ENCODE measurements at regions not wholly inside any gene's neighbourhood (a gene's known extent, or its start where the extent isn't known, plus 50 kb on each side); places are given as distances from the start of the nearest gene placed in this dataset.
"Not testable (repeated sequence)": the region's sequence is repeated elsewhere in the genome, so short reads cannot be mapped to it uniquely, and the experiment has no call there.

- DNase-seq (ENCODE audit: low spot score): peak; percentile 51
Measured at GRCh38 chr3:159732172-159733111, 256.2 kb upstream of the IL12A start.

DNA sequence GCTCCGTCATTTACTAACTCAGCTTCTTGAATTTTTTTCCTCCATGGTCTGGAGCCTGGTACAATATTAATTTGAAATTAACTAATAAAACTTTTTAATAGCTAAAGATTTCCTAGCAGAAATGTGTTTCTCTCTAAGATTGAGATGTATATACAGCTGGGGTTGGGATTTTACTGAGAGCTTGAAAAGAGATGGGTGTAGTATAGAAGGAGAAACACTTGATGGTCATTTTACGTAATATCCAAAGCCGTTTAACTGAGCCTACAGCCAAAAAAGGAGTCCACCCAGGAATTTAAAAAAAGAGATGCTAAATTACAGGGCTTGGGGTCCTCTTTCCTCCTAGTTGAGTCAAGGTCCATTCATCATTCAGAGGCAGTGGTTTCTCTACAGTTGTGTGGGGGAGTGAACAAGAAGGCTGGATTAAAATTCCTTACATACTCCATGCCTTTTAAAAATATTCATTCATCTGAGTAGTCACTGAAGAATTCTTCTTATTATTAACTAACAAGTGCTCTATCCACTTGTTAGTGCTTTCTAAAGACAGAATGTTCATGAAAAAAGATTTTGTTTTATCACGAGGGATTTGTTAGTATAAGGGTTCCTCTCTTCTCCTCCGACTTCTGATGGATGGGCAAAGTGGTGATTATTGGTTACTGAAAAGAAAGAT lies 255.3 kb upstream of the IL12A start:
- no peak for DNase-seq (ENCODE audit: low spot score)

- no peak for DNase-seq (ENCODE audit: low spot score)
Measured at GRCh38 chr3:159734681-159735080, 254.0 kb upstream of the IL12A start.

DNA sequence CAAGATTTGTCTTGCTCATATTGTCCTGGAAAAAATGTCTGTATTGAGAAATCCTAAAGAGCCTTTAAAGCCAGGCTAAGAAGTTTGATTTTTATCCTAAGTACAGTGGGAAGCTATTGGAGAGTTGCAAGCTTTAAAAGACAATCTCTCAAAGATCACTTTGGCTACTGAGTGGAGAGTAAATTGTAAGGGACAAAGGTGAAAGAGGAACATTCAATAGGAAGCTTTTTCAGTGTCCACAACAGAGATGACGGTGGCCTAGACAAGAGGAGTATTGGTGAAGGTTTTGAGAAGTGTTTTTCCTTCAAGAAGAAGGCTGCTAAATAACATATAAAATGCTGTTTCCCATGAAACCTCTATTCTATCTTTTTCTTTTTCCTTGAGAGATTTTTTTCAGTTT lies 249.5 kb upstream of the IL12A start:
- no peak for DNase-seq (ENCODE audit: low spot score)

DNA sequence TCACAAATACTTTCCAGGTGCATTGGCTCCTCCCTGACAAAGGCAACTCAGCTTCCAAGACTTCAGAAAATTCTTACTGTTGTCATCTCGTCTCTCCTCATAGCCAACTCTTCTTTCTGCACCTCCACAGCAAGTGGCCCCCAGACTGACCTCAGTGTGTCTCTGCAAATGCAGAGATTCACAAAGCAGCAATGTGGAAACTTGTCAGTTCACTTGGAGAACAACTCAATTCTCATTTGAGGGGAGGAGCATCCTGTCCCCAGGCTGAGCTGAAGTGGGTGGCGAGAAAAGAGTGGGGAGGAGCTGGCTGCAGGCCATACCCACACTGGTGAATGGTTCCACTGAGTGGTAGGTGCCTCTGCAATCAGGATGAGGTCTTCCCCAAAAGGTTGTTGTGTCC lies 248.7 kb upstream of the IL12A start:
- DNase-seq (ENCODE audit: low spot score): no peak

GRCh38 chr3:159741281-159741680 lies 247.4 kb upstream of the IL12A start:
- no peak for DNase-seq (ENCODE audit: low spot score)

- DNase-seq (ENCODE audit: low spot score): no peak
Measured at GRCh38 chr3:159748425-159748824, 240.2 kb upstream of the IL12A start.

- DNase-seq (ENCODE audit: low spot score): no peak
Measured at GRCh38 chr3:159749406-159749805, 239.2 kb upstream of the IL12A start.

- DNase-seq (ENCODE audit: low spot score): no peak
Measured at GRCh38 chr3:159751146-159751545, 237.5 kb upstream of the IL12A start.

DNA sequence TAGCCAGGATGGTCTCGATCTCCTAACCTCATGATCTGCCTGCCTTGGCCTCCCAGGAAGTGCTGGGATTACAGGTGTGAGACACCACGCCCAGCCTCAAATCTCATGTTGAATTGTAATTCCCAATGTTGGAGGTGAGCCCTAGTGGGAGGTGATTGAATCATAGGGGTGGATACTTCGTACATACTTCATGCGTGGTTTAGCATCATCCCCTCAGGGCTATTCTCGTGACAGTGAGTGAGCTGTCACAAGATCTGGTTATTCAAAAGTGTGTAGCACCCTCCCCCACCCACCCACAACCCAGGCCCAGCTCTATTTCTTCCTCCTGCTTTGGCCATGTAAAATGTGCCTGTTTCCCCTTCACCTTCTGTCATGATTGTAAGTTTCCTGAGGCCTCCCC lies 236.9 kb upstream of the IL12A start:
- no peak for DNase-seq (ENCODE audit: low spot score)

- DNase-seq (ENCODE audit: low spot score): not testable (repeated sequence)
Measured at GRCh38 chr3:159756279-159757207, 232.1 kb upstream of the IL12A start.

GRCh38 chr3:159757341-159758060 lies 231.1 kb upstream of the IL12A start:
- no peak for DNase-seq (ENCODE audit: low spot score)

DNA sequence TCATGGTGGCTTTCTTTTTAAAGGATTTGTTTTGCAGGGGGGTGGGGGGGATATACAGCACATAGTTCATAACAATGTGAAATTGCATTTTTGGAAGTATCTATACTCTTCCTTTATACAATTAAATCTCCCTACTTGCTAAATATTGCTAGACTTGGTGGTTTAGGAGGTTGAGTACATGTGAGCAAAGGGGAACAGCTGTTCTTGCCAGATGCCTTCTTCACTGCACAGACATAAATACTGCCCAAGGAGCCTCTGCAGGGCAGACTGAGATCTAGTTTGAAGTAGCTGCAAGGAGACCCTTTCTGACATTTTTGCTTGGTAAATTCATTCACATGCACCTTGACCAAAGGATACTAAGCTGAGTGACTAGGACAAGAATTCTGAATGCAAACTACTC lies 228.6 kb upstream of the IL12A start:
- no peak for DNase-seq (ENCODE audit: low spot score)

GRCh38 chr3:159761369-159761768 lies 227.3 kb upstream of the IL12A start:
- DNase-seq (ENCODE audit: low spot score): no peak

DNA sequence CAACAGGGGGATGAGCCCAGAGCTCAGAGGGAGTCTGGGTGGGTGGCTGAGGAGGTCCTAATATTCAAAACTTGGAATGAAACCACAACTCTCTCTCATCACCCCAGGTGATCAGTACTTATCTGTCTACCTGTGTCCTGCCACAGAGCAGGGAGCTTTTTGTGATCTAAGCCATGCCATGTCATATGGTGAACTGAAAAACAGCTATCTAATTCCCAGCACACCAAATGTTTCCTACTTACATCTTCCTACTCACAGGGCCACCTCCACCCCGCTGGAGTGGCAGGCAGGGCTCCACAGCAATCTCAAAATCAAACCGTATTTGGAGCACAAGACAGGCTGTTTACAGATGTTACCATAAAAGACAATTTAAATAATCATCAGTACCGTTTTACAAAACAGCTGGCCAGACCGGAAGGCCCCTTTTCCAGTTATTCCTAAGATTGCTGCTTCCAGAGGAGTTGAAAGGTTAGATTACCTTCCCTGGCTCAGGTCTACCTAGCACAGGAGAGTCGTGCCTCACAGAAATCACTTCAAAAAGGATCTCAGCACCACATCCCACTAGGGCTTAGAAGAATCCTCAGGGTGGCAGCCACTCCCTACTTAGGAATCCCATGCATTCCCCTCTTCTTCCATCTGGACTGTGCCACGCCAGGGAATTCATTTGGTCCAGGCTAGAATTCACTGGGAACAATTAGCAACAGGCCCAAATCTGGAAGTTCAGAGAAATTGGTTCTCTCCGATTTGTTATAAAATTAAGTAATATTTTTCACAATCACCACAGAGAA lies 226.6 kb upstream of the IL12A start:
- no peak for DNase-seq (ENCODE audit: low spot score)

DNA sequence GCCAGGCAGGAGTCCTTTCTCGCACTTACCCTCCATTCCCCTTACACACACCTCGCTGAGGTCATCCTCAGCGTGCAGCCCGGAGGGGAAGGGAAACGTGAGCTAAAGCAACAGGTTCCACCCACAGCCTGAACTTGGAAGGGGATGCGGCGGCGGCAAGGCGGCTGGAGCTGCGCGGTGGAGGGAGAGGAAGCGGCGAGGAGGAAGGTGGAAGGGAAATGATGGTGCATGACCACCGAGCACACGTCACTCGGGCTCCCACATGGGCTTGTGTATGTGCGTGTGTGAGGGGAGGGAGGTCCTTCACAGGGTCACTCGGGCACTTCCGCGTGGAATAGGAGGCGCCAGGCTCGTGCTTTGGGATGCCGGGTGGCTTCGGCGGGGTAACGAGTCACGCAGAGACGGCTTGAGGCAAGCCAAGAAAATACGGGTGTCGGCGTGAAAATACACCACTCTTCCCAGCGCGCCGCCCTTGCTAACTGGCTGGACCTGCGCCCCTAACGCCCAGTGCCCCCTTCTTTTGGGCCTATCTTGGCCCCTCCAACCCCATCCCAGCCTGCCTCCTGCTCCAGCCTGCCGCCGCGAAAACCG lies 225.5 kb upstream of the IL12A start:
- DNase-seq (ENCODE audit: low spot score): peak; percentile 67

DNA sequence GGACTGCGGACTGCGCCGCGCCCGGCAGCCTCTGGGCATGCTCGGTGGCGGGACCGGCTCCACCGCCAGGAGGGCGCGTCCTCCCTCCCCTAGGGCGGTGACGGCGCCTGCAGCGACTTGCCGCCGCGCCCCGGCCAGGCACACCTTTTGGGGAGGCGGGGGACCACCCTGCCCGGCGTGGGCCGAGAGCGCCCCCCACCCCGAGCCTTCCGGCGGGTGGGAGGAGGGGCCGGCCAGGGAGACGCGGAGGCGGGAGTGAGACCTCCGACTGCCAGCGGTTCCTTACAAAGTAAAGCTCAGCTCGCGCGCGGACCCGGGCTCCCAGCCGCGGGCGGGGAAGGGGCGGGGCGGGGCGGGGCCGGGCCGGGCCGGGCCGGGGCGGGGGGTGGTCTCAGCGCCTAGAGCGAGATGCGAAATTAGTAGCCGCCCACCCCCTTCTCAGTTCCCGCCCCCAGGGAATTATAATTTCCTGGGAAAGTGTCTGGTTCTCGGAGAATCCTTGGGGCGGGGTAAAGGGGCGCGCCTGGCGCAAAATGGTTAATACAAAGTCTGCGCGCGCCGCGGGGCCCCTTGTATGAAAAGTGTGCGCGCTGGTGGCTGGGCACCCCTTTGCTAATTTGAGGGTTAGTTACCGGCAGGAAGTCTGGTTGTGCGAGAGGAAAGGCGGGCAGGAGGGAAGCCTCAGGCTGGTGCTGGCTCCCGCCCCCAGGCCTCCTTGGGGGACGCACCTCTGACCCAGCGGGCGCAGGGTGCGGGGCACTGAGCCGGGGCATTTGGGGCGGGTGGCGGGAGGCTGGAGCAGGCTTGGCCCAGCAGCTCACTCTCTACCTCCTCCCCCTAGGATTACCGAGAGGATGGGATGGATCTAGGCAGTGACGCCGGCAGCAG lies 224.8 kb upstream of the IL12A start:
- DNase-seq (ENCODE audit: low spot score): peak; percentile 89

DNA sequence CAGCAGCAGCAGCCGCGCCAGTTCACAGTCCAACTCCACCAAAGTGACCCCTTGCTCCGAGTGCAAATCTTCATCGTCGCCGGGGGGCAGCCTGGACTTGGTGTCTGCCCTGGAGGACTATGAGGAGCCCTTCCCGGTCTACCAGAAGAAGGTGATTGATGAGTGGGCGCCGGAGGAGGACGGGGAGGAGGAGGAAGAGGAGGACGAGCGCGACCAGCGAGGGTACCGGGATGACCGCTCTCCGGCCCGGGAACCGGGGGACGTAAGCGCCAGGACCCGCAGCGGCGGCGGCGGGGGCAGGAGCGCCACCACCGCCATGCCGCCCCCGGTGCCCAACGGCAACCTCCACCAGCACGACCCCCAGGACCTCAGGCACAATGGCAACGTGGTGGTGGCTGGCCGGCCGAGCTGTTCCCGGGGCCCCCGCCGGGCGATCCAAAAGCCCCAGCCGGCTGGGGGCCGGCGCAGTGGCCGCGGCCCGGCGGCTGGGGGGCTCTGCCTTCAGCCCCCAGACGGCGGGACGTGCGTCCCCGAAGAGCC lies 224.1 kb upstream of the IL12A start:
- DNase-seq (ENCODE audit: low spot score): no peak

Measured in ecto neural progenitor cell (in vitro differentiated cells).